Cardiac fibroblast (primary cell): ENCODE measurements at regions not wholly inside any gene's neighbourhood (a gene's known extent, or its start where the extent isn't known, plus 50 kb on each side); places are given as distances from the start of the nearest gene placed in this dataset.

Source experiments
- DNase-seq, 2 donors: peaks; one replicate each; pipeline versions ENCODE4 v3.0.0 to v3.0.0-alpha.2; 2010; ENCODE audit warnings: low read depth in 2 of 2
- H3K4me3 ChIP-seq, 2 donors: replicated peaks in 1 of 2; 1 replicate in 1 of 2; 2 replicates in 1 of 2; pipeline ENCODE4 v1.5.1; 2011; ENCODE audit warnings: low read depth in 2 of 2, low read length in 2 of 2, mild to moderate bottlenecking in 2 of 2, moderate library complexity in 1 of 2
- TF ChIP-seq, protein P1 (sequence below): IDR thresholded peaks from one replicate; pipeline ENCODE4 v1.5.1; 2011; ENCODE audit warnings: low read depth, mild to moderate bottlenecking, low read length, inconsistent platforms

GRCh38 chr11:121814296-121814695 is 301.7 kb downstream of the BLID start:
- DNase-seq: no peak
- H3K4me3 ChIP-seq: no peak overlapping the region
- TF ChIP-seq, protein P1, sequence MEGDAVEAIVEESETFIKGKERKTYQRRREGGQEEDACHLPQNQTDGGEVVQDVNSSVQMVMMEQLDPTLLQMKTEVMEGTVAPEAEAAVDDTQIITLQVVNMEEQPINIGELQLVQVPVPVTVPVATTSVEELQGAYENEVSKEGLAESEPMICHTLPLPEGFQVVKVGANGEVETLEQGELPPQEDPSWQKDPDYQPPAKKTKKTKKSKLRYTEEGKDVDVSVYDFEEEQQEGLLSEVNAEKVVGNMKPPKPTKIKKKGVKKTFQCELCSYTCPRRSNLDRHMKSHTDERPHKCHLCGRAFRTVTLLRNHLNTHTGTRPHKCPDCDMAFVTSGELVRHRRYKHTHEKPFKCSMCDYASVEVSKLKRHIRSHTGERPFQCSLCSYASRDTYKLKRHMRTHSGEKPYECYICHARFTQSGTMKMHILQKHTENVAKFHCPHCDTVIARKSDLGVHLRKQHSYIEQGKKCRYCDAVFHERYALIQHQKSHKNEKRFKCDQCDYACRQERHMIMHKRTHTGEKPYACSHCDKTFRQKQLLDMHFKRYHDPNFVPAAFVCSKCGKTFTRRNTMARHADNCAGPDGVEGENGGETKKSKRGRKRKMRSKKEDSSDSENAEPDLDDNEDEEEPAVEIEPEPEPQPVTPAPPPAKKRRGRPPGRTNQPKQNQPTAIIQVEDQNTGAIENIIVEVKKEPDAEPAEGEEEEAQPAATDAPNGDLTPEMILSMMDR: no peak

GRCh38 chr11:121810291-121810690 is 305.7 kb downstream of the BLID start:
- TF ChIP-seq, protein P1: no peak
- H3K4me3 ChIP-seq: no peak overlapping the region
- DNase-seq: peak; percentile 34 to 69

DNA sequence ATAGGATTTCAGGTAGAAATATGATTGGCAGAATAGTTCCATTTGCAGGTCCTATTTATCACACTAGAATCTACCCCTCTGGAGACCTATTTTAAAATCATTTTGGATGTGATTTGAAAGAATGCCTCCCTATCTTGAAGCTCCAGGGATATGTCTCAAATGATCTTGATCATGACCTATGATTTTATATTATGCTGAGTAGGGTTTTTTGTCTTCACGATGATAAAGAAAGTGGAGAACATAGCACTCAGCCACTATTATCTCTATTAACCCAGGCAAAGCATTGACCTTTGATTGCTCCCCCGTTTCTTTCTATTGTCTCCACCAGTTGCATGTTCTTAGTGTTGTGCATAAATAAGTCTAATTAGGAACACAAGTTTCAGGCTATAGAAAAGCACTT is 307.9 kb downstream of the BLID start:
- TF ChIP-seq, protein P1: no peak
- H3K4me3 ChIP-seq: no peak overlapping the region
- no peak for DNase-seq

DNA sequence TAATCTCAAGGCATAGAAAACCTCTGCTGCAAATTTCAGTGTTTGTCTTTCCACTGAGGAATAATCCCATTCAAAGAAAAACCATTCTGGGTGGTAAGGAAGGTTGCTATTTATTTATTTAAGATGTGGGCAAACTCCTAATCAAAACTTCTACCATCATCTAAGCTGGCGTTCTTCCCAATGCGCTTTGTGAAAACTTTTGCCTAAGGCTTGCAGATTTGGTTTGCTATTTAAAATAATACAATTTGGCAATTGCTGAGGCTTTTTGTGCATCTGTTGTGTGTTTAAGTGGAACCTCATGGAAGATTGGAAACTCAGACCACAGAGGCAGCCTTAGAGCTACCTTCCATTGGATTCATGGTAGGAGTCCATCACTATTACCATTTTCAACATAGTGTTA is 309.0 kb downstream of the BLID start:
- TF ChIP-seq, protein P1: no peak

DNA sequence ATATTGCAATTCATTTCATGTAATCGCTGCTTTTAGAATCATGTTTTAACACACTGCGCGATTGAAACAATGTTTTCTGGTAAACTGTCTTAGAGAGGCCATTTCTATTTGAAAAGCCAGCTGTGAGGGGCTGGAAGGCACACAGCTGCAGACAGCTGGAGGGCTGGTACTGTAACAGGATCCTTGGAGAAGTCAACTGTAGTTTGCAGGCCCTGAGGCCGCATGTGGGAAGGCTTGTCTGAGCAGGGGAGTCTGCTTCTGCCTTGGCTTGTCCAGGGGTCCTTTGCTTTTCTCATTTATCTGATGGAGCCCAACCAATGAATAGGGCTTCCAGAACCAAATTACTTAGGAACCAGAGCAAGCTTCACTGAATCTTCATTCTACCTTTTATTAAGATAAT is 313.5 kb downstream of the BLID start:
- no peak overlapping the region for H3K4me3 ChIP-seq
- TF ChIP-seq, protein P1: no peak
- no peak for DNase-seq

More for the DNA sequence above, 309.0 kb downstream of the BLID start:
- DNase-seq: no peak
- no peak overlapping the region for H3K4me3 ChIP-seq

DNA sequence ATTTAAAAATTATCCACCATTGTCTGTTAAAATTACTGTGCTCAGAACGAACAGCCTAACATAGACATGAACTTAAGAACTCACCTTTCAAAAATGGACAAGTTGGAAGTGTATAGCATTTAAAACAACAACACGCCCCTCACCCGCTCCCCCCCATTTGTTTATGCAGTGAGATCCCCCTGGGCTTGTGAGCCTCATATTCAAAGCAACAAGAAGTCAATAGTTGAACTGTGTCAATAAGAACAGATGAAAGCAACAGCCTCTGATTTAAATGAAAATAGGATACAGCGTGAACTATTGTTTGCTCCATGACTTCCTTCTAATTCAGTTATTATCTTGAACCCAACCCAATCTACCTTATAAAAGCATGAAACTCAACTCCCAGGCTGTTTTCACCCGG is 314.2 kb downstream of the BLID start:
- DNase-seq: no peak
- TF ChIP-seq, protein P1: no peak
- no peak overlapping the region for H3K4me3 ChIP-seq

DNA sequence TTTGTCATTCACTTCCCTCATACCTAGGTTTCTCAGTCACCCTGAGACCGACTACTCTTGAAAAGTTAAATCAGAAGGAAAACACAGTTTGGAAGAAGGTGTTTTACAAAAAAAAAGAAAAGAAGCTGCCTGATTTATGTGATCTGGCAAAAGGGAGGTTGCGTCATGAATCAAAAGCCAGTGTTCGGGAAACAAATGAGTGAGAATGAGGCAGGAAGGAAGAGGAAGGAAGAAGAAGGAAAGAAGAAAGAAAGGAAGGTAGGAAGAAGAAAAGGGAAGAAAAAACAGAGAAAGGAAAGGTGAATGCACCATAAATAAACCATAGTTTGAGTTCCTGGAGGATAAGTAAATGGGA is 314.6 kb downstream of the BLID start:
- TF ChIP-seq, protein P1: no peak
- no peak for DNase-seq
- H3K4me3 ChIP-seq: no peak overlapping the region
